Lower lobe of right lung (tissue), 2 donors: ENCODE measurements at regions not wholly inside any gene's neighbourhood (a gene's known extent, or its start where the extent isn't known, plus 50 kb on each side); places are given as distances from the start of the nearest gene placed in this dataset.

ENCODE experiments used
- ATAC-seq, 2 donors: fragments of 200-7000 bp; cut with Tn5 transposase; one replicate each; pipeline ENCODE4 v1.9.1; 2020 to 2022; ENCODE audit warnings: mild to moderate bottlenecking in 2 of 2, moderate library complexity in 2 of 2
- DNase-seq: peaks from one replicate; pipeline ENCODE4 v3.0.0-alpha.2; 2020
- H3K27ac ChIP-seq: fragments of 200-600 bp; one replicate; pipeline ENCODE4 v1.8.0; 2022
- H3K27me3 ChIP-seq: fragments of 200-600 bp; one replicate; pipeline ENCODE4 v1.8.0; 2022; ENCODE audit warnings: low read depth
- H3K36me3 ChIP-seq: fragments of 200-600 bp; one replicate; pipeline ENCODE4 v1.8.0; 2022; ENCODE audit warnings: mild to moderate bottlenecking
- H3K4me1 ChIP-seq: fragments of 200-600 bp; one replicate; pipeline ENCODE4 v1.8.0; 2022
- H3K4me3 ChIP-seq: fragments of 200-600 bp; one replicate; pipeline ENCODE4 v1.8.0; 2022; ENCODE audit warnings: mild to moderate bottlenecking
- H3K9me3 ChIP-seq: fragments of 200-600 bp; one replicate; pipeline ENCODE4 v1.8.0; 2022
- intact Hi-C: fragments of 100-400 bp; cut with DNase I; formaldehyde crosslinking; loops from one replicate; pipeline ENCODE4 v1.11.0; 2022
- TF ChIP-seq, protein P1 (sequence below): fragments of 200-600 bp; IDR thresholded peaks from one replicate; pipeline ENCODE4 v1.8.0; 2022; ENCODE audit warnings: antibody characterized with exemption, mild to moderate bottlenecking
- donor health status: DM: no; HTN: yes; CAD: no; lungs with severe emphysema.

DNA sequence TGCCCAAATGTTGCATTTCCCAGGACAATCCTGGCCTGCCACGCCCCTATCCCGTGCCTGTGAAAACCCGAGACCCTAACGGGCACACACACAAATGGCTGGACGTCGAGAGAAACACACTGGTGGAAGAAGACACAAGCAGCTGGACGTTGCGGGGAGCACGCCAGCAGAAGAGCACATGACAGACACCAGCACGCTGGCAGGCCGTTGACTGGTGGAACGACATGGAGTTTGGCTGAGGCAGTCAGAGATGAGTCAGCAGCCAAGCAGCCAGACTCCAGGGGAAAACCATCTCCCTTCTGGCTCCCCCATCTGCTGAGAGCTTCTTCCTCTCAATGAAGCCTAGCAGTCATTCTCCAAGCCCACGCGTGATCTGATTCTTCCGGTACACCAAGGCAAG lies 606.7 kb upstream of the LRRC4C start:
- no peak for ATAC-seq
- Histone ChIP-seq H3K4me1 (no peaks in the 10 kb centered on the region), H3K27ac (no peak overlapping the region), H3K36me3 (no peaks in the 10 kb centered on the region), H3K9me3 (no peaks in the 10 kb centered on the region), H3K4me3 (no peak overlapping the region), H3K27me3 (no peaks in the 10 kb centered on the region)
- intact Hi-C loops, result no loop called here
- TF ChIP-seq, protein P1, sequence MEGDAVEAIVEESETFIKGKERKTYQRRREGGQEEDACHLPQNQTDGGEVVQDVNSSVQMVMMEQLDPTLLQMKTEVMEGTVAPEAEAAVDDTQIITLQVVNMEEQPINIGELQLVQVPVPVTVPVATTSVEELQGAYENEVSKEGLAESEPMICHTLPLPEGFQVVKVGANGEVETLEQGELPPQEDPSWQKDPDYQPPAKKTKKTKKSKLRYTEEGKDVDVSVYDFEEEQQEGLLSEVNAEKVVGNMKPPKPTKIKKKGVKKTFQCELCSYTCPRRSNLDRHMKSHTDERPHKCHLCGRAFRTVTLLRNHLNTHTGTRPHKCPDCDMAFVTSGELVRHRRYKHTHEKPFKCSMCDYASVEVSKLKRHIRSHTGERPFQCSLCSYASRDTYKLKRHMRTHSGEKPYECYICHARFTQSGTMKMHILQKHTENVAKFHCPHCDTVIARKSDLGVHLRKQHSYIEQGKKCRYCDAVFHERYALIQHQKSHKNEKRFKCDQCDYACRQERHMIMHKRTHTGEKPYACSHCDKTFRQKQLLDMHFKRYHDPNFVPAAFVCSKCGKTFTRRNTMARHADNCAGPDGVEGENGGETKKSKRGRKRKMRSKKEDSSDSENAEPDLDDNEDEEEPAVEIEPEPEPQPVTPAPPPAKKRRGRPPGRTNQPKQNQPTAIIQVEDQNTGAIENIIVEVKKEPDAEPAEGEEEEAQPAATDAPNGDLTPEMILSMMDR, result no peak
- DNase-seq, result no peak

DNA sequence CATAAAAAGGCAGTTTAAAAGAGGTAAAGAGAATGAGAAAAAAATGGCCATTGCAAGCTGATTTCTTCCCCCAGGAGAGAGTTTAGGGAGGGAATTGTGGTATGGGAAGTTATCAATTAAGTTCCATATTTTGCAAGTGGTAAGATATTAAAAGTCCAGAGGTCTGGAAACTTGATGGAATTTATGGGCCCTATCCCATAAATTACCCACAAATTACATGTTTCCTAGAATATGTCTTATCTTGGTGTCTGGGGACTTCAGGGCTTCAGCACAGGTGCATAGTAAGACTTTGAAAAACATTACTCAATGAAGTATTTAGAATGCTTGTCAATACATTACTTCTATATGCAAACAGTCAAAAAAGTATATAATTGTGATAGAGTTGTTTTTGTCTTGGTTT lies 614.9 kb upstream of the LRRC4C start:
- intact Hi-C loops, result no loop called here
- no peak for DNase-seq
- TF ChIP-seq, protein P1, result no peak

GRCh38 chr11:42075180-42075579 lies 615.7 kb upstream of the LRRC4C start:
- Histone ChIP-seq H3K36me3 (no peaks in the 10 kb centered on the region), H3K4me1 (no peaks in the 10 kb centered on the region), H3K27ac (no peak overlapping the region), H3K4me3 (no peak overlapping the region), H3K9me3 (no peaks in the 10 kb centered on the region), H3K27me3 (no peaks in the 10 kb centered on the region)
- TF ChIP-seq, protein P1, result no peak
- ATAC-seq (no peak), DNase-seq (no peak)
- intact Hi-C loops, result no loop called here

More for the DNA sequence above, 614.9 kb upstream of the LRRC4C start:
- ATAC-seq, result no peak
- Histone ChIP-seq H3K4me1 (no peaks in the 10 kb centered on the region), H3K36me3 (no peaks in the 10 kb centered on the region), H3K9me3 (no peaks in the 10 kb centered on the region), H3K4me3 (no peak overlapping the region), H3K27me3 (no peaks in the 10 kb centered on the region), H3K27ac (no peak overlapping the region)

DNA sequence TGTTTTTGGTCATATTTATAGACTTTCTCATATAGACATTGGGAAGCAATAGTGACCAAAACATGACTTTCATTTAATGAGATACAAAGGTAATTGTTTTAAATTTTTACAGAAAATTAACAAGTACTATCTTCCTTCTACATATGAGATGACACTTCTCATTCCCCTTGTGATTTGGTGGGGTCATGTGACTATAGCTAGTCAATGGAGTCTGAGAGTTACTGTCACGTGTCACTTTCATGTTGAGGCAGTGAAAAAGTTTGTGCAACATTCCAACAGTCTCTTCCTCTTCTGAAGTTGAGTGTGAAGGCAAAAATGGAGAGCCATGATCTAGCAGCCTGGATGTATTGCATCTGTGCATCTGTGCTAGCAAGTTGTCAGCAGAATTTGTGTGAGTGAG lies 618.3 kb upstream of the LRRC4C start:
- no peaks in the 10 kb centered on the region for H3K9me3 ChIP-seq
- H3K4me3 ChIP-seq, result no peak overlapping the region
- no peaks in the 10 kb centered on the region for H3K36me3 ChIP-seq
- no peaks in the 10 kb centered on the region for H3K27me3 ChIP-seq
- intact Hi-C loops, result no loop called here
- DNase-seq (no peak), ATAC-seq (no peak)
- H3K4me1 ChIP-seq, result no peaks in the 10 kb centered on the region
- no peak overlapping the region for H3K27ac ChIP-seq
- TF ChIP-seq, protein P1, result no peak

DNA sequence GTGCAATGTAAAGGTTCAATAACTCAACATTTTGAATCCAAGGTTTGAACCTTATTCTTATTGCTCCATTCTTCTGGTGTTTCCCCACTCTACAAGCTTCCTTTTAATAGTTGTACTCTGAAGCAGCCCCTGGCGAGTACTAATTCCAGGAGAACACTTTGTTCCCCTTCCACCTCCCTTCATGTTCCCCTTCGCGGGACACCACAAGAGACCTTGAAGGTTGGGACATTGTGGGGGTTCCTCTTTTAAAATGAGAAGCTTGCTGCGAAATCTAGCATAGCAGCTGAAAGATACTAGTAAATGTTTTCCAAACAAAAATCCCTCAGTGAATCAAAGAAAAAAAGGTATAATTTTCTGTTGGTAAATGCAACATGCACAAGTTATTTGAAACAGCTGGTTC lies 626.3 kb upstream of the LRRC4C start:
- no peaks in the 10 kb centered on the region for H3K9me3 ChIP-seq
- DNase-seq, result no peak
- ATAC-seq, result no peak

More for the DNA sequence above, 626.3 kb upstream of the LRRC4C start:
- H3K4me1 ChIP-seq, result no peaks in the 10 kb centered on the region
- H3K4me3 ChIP-seq, result no peak overlapping the region
- no peaks in the 10 kb centered on the region for H3K27me3 ChIP-seq
- TF ChIP-seq, protein P1, result no peak
- intact Hi-C loops, result no loop called here
- H3K27ac ChIP-seq, result no peak overlapping the region
- no peaks in the 10 kb centered on the region for H3K36me3 ChIP-seq
